Uterus (tissue), 3 donors: ENCODE measurements at regions not wholly inside any gene's neighbourhood (a gene's known extent, or its start where the extent isn't known, plus 50 kb on each side); places are given as distances from the start of the nearest gene placed in this dataset.

Source experiments
- DNase-seq, 2 donors: peaks; one replicate each; pipeline ENCODE4 v3.0.0-alpha.2; 2019 to 2020
- H3K27ac ChIP-seq, 2 donors: fragments of 200-600 bp; sonication (generic); 1 replicate in 1 of 2; 2 replicates in 1 of 2; pipeline ENCODE4 v1.5.1; 2016 to 2018
- H3K27me3 ChIP-seq, 2 donors: fragments of 200-600 bp; sonication (generic); one replicate each; pipeline ENCODE4 v1.5.1; 2018 to 2019; ENCODE audit warnings: control low read depth in 1 of 2
- H3K36me3 ChIP-seq, 2 donors: fragments of 200-600 bp; sonication (generic); one replicate each; pipeline ENCODE4 v1.5.1; 2019; ENCODE audit warnings: control low read depth in 1 of 2
- H3K4me1 ChIP-seq, 2 donors: fragments of 200-600 bp; sonication (generic); one replicate each; pipeline ENCODE4 v1.5.1; 2018 to 2019; ENCODE audit warnings: control low read depth in 1 of 2
- H3K4me3 ChIP-seq, 2 donors: fragments of 200-600 bp; sonication (generic); 1 replicate in 1 of 2; 2 replicates in 1 of 2; pipeline ENCODE4 v1.5.1; 2018 to 2019; ENCODE audit warnings: mild to moderate bottlenecking in 1 of 2
- H3K9me3 ChIP-seq, 2 donors: fragments of 200-600 bp; sonication (generic); one replicate each; pipeline ENCODE4 v1.5.1; 2019; ENCODE audit warnings: control low read depth in 1 of 2
- POLR2A ChIP-seq, 2 donors: fragments of 450-650 bp; IDR thresholded peaks; one replicate each; pipeline ENCODE4 v1.6.1; 2016; ENCODE audit warnings: antibody characterized with exemption in 2 of 2, mild to moderate bottlenecking in 1 of 2, moderate library complexity in 1 of 2
- intact Hi-C: fragments of 100-400 bp; cut with DNase I; formaldehyde crosslinking; loops from one replicate; pipeline ENCODE4 v1.15.1; 2023; ENCODE audit warnings: low total_unique reads
- TF ChIP-seq, protein P1 (sequence below), 4 experiments: fragments of 200-600 bp in 2 of 4; fragments of 450-650 bp in 2 of 4; sonication (generic) in 2 of 4; IDR thresholded peaks; one replicate each; pipeline ENCODE4 v1.5.1; 2016 to 2019; ENCODE audit warnings: antibody characterized with exemption in 4 of 4, mild to moderate bottlenecking in 2 of 4, moderate library complexity in 1 of 4
- donor health status: DM: yes; HTN: yes; CAD: no.

DNA sequence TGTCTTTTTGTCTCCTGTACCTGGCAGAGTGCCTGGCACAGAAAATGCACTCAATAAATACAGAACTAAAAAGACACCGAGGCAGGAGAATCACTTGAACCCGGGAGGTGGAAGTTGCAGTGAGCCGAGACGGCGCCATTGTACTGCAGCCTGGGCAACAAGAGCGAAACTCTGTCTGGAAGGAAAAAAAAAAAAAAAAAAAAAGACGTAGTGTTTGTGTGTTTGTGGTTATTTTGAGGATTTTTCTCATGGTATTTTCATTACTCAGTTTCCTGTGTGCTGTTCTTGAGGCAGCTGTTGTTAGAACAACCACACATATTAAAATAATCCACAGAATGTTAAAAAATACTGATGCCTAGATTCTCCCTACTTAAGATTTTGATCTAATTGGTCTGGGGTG is 519.2 kb upstream of the SPHKAP start:
- intact Hi-C loops: no loop called here
- TF ChIP-seq POLR2A (IDR thresholded peaks at IDR 0.05): no peak
- TF ChIP-seq, protein P1, sequence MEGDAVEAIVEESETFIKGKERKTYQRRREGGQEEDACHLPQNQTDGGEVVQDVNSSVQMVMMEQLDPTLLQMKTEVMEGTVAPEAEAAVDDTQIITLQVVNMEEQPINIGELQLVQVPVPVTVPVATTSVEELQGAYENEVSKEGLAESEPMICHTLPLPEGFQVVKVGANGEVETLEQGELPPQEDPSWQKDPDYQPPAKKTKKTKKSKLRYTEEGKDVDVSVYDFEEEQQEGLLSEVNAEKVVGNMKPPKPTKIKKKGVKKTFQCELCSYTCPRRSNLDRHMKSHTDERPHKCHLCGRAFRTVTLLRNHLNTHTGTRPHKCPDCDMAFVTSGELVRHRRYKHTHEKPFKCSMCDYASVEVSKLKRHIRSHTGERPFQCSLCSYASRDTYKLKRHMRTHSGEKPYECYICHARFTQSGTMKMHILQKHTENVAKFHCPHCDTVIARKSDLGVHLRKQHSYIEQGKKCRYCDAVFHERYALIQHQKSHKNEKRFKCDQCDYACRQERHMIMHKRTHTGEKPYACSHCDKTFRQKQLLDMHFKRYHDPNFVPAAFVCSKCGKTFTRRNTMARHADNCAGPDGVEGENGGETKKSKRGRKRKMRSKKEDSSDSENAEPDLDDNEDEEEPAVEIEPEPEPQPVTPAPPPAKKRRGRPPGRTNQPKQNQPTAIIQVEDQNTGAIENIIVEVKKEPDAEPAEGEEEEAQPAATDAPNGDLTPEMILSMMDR (IDR thresholded peaks at IDR 0.05): no peak
- H3K36me3 ChIP-seq: no peaks in the 10 kb centered on the region
- no peaks in the 10 kb centered on the region for H3K9me3 ChIP-seq
- DNase-seq: no peak
- H3K27me3 ChIP-seq: no peaks in the 10 kb centered on the region
- no peaks in the 10 kb centered on the region for H3K4me1 ChIP-seq
- no peak overlapping the region for H3K27ac ChIP-seq
- H3K4me3 ChIP-seq: no peak overlapping the region

DNA sequence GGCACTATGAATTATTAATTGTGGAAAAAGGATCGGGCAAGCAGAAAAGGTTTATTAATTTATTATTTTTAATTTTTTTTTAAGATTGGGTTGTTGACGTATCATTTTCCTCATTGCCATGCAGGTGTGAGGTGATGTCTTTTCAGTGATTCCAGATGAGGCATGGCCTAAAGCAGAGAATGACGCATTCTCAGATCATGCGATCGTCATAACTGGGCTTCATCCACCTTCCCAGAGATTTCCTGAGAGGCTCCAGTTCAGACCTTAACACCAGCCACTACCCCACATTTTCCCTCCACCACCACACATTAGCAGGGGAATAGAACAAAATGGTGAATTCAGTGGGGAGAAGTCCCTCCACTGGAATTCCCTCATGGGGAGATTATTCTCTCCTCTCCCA is 518.4 kb upstream of the SPHKAP start:
- intact Hi-C loops: no loop called here
- no peaks in the 10 kb centered on the region for H3K9me3 ChIP-seq
- no peak overlapping the region for H3K4me3 ChIP-seq
- DNase-seq: no peak
- H3K4me1 ChIP-seq: no peaks in the 10 kb centered on the region
- no peaks in the 10 kb centered on the region for H3K27me3 ChIP-seq
- no peak for TF ChIP-seq POLR2A (IDR thresholded peaks at IDR 0.05)
- TF ChIP-seq, protein P1 (IDR thresholded peaks at IDR 0.05): no peak
- no peak overlapping the region for H3K27ac ChIP-seq
- no peaks in the 10 kb centered on the region for H3K36me3 ChIP-seq

DNA sequence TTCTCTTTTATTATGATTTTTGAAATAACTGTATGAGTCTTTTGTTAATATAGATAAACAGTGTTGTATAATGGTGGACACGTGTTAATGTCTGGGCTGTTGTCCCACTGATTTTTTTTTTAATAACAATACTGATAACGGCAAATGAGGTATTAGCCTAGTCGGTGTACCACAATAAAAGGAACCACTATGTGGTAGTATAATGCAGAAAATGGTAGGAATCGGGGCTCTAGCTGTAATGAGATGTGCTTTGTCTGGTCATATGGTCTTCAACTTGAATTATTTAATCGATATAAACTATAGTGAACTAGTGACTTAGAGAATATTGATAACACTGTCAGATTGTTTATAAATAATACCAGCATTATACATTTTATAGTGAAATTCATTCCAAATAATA is 517.9 kb upstream of the SPHKAP start:
- intact Hi-C loops: no loop called here
- Histone ChIP-seq H3K4me3 (no peak overlapping the region), H3K27me3 (no peaks in the 10 kb centered on the region), H3K36me3 (no peaks in the 10 kb centered on the region), H3K27ac (no peak overlapping the region), H3K9me3 (no peaks in the 10 kb centered on the region), H3K4me1 (no peaks in the 10 kb centered on the region)
- DNase-seq: no peak
- TF ChIP-seq POLR2A (IDR thresholded peaks at IDR 0.05): no peak
- TF ChIP-seq, protein P1 (IDR thresholded peaks at IDR 0.05): peak in 2 of 4 experiments; percentile 11 to 36

DNA sequence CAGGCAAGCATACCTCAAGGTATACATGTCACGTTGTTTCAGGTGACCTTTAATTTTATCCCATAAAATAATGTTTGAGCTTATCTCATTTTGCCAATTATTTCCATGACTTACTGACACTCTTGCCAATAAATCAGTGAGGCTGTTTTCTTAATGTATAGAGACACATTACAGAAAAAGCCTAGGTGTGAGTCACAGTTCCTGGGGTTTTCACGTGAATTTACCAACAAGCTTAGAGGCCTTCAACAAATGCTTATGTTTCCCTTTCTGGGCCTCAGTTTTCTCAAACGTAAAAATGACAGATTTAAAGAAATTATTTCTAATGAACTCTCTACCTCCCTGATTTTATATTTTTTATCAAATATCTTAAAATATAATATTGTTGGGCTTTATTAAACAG is 517.5 kb upstream of the SPHKAP start:
- no peaks in the 10 kb centered on the region for H3K4me1 ChIP-seq
- intact Hi-C loops: no loop called here
- H3K27ac ChIP-seq: no peak overlapping the region

DNA sequence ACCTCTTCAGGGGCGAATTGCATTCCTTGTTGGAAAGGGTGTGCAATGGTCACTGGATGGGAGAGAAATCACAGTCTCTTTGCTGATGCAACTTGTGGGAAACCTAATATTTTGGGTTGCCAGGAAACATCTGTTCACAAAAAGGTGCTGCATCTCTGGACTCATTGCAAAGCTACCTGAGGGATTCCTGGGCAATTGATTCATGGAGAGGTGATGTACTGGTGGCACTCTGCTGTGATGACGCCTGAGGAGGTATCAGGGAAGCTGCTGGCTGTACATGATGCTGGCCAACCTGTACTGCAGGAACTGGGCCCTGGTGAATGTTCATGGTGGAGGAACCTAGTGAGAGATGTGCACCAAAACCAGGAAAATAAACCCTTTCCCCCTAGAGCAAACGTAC is 516.0 kb upstream of the SPHKAP start:
- DNase-seq: no peak
- no peak overlapping the region for H3K27ac ChIP-seq
- H3K4me1 ChIP-seq: no peaks in the 10 kb centered on the region
- intact Hi-C loops: no loop called here
- H3K9me3 ChIP-seq: no peaks in the 10 kb centered on the region
- H3K4me3 ChIP-seq: no peak overlapping the region
- TF ChIP-seq, protein P1 (IDR thresholded peaks at IDR 0.05): no peak
- no peak for TF ChIP-seq POLR2A (IDR thresholded peaks at IDR 0.05)
- no peaks in the 10 kb centered on the region for H3K36me3 ChIP-seq
- H3K27me3 ChIP-seq: no peaks in the 10 kb centered on the region

More for the DNA sequence above, 517.5 kb upstream of the SPHKAP start:
- no peak overlapping the region for H3K4me3 ChIP-seq
- no peaks in the 10 kb centered on the region for H3K27me3 ChIP-seq
- no peak for TF ChIP-seq POLR2A (IDR thresholded peaks at IDR 0.05)
- TF ChIP-seq, protein P1 (IDR thresholded peaks at IDR 0.05): no peak
- no peaks in the 10 kb centered on the region for H3K36me3 ChIP-seq
- no peaks in the 10 kb centered on the region for H3K9me3 ChIP-seq
- DNase-seq: no peak
